Vagina (tissue), 2 donors: ENCODE measurements at regions not wholly inside any gene's neighbourhood (a gene's known extent, or its start where the extent isn't known, plus 50 kb on each side); places are given as distances from the start of the nearest gene placed in this dataset.

Source experiments
- CTCF ChIP-seq, 3 experiments: fragments of 450-650 bp in 2 of 3; fragments of 200-600 bp in 1 of 3; sonication (generic) in 1 of 3; IDR thresholded peaks; one replicate each; pipeline ENCODE4 v1.5.1; 2017 to 2019; ENCODE audit warnings: antibody characterized with exemption in 3 of 3, mild to moderate bottlenecking in 2 of 3, moderate library complexity in 2 of 3
- POLR2AphosphoS5 ChIP-seq, 2 donors: sonication (generic); formaldehyde crosslinking; IDR thresholded peaks; one replicate each; pipeline ENCODE4 v1.9.0; 2017; ENCODE audit warnings: antibody characterized with exemption in 2 of 2, mild to moderate bottlenecking in 2 of 2, low read depth in 1 of 2; ENCODE audit not compliant: insufficient read depth in 1 of 2

GRCh38 chr18:57220930-57221483 lies 74.1 kb downstream of the BOD1L2 start:
- TF ChIP-seq POLR2AphosphoS5 (IDR thresholded peaks at IDR 0.05; ENCODE audit: insufficient read depth in 1 of 2, low read depth in 1 of 2) (no peak), CTCF (IDR thresholded peaks at IDR 0.05) (no peak)
